SU-DHL-6 (cell line): ENCODE measurements at regions not wholly inside any gene's neighbourhood (a gene's known extent, or its start where the extent isn't known, plus 50 kb on each side); places are given as distances from the start of the nearest gene placed in this dataset.

ENCODE experiments used
- H2AFZ ChIP-seq: fragments of 200-600 bp; sonication (generic); 2 replicates; pipeline ENCODE4 v1.6.1; 2014; ENCODE audit warnings: low read depth, mild to moderate bottlenecking, moderate library complexity, mixed read lengths, antibody characterized with exemption, low read length; ENCODE audit not compliant: severe bottlenecking
- H3F3A ChIP-seq: fragments of 200-600 bp; shearing (Covaris generic); 2 replicates; pipeline ENCODE4 v1.6.0; 2016; ENCODE audit warnings: antibody characterized with exemption, mild to moderate bottlenecking; ENCODE audit not compliant: insufficient read depth
- H3K27ac ChIP-seq: fragments of 200-600 bp; sonication (generic); 2 replicates; pipeline ENCODE4 v1.5.1; 2016; ENCODE audit warnings: low read depth, mild to moderate bottlenecking, low read length, moderate library complexity, mixed read lengths
- H3K27me3 ChIP-seq: fragments of 200-600 bp; sonication (generic), shearing (Covaris generic); 2 replicates; pipeline ENCODE4 v1.6.0; 2014; ENCODE audit warnings: mild to moderate bottlenecking, low read length
- H3K36me3 ChIP-seq: fragments of 200-600 bp; sonication (generic); 2 replicates; pipeline ENCODE4 v1.6.1; 2014; ENCODE audit warnings: mild to moderate bottlenecking, low read length, mixed read lengths
- H3K4me2 ChIP-seq: fragments of 300-600, 200-600 bp; shearing (Covaris generic), sonication (generic); 2 replicates; pipeline ENCODE4 v1.6.0; 2014; ENCODE audit warnings: low read length, low read depth, mild to moderate bottlenecking; ENCODE audit not compliant: poor library complexity, severe bottlenecking
- H3K4me3 ChIP-seq: fragments of 200-600 bp; sonication (generic); 2 replicates; pipeline ENCODE4 v1.5.1; 2014; ENCODE audit warnings: antibody characterized with exemption, low read length, mild to moderate bottlenecking, mixed read lengths; ENCODE audit not compliant: insufficient read depth, poor library complexity, severe bottlenecking
- H3K79me2 ChIP-seq: fragments of 200-600 bp; sonication (generic); 2 replicates; pipeline ENCODE4 v1.6.1; 2014; ENCODE audit warnings: mild to moderate bottlenecking, low read length, moderate library complexity; ENCODE audit not compliant: insufficient read depth
- H3K9ac ChIP-seq: fragments of 200-600 bp; sonication (generic); 2 replicates; pipeline ENCODE4 v1.7.0; 2014; ENCODE audit warnings: mild to moderate bottlenecking, low read length
- H3K9me2 ChIP-seq: fragments of 200-600 bp; sonication (generic); replicated peaks from 2 replicates; pipeline ENCODE4 v1.6.1; 2014; ENCODE audit warnings: low read length; ENCODE audit not compliant: insufficient read depth
- H3K9me3 ChIP-seq: fragments of 200-600 bp; sonication (generic); 2 replicates; pipeline ENCODE4 v1.6.1; 2014; ENCODE audit warnings: low read length, mixed read lengths; ENCODE audit not compliant: insufficient read depth
- H4K20me1 ChIP-seq: fragments of 200-600 bp; sonication (generic); 2 replicates; pipeline ENCODE4 v1.6.1; 2014; ENCODE audit warnings: low read depth, mild to moderate bottlenecking, antibody characterized with exemption, low read length, moderate library complexity, mixed read lengths
- CTCF ChIP-seq: fragments of 200-600 bp; sonication (generic); IDR thresholded peaks from one replicate; pipeline ENCODE4 v1.5.1; 2017; ENCODE audit warnings: antibody characterized with exemption, mild to moderate bottlenecking, low read length, moderate library complexity; ENCODE audit not compliant: insufficient read depth, poor library complexity, severe bottlenecking
- EZH2phosphoT487 ChIP-seq: fragments of 200-600 bp; sonication (generic), shearing (Covaris generic); conservative IDR thresholded peaks from 2 replicates; pipeline ENCODE4 v1.6.1; 2018; ENCODE audit warnings: mild to moderate bottlenecking, antibody characterized with exemption, low read length, moderate library complexity, mixed read lengths

- H3K9me3 ChIP-seq = no peaks in the 10 kb centered on the region; the same call in 1 of the 2 replicates
- H3K27me3 ChIP-seq = no peaks in the 10 kb centered on the region
- H3K9ac ChIP-seq = no peak overlapping the region
- no peaks in the 10 kb centered on the region for H3K79me2 ChIP-seq
- H3F3A ChIP-seq = no peaks in the 10 kb centered on the region
- H3K27ac ChIP-seq = no peak overlapping the region
- H3K9me2 ChIP-seq = no peaks in the 10 kb centered on the region; the same call in 1 of the 2 replicates
- no peak overlapping the region for H3K4me3 ChIP-seq
- no peaks in the 10 kb centered on the region for H3K36me3 ChIP-seq
- no peaks in the 10 kb centered on the region for H4K20me1 ChIP-seq
- no peak overlapping the region for H2AFZ ChIP-seq
- no peak overlapping the region for H3K4me2 ChIP-seq
- TF ChIP-seq CTCF (no peak), EZH2phosphoT487 (no peak)
These were observed 178.3 kb upstream of the ZMIZ1 start for GRCh38 chr10:78890506-78890905.

- H3K9me3 ChIP-seq = no peaks in the 10 kb centered on the region
- H3K9me2 ChIP-seq = no peaks in the 10 kb centered on the region; the same call in 1 of the 2 replicates
- no peak overlapping the region for H3K27ac ChIP-seq
- TF ChIP-seq EZH2phosphoT487 = no peak
- H3K9ac ChIP-seq = no peak overlapping the region
- no peaks in the 10 kb centered on the region for H3K27me3 ChIP-seq
- H4K20me1 ChIP-seq = no peaks in the 10 kb centered on the region
- no peak overlapping the region for H2AFZ ChIP-seq
- no peak overlapping the region for H3K4me3 ChIP-seq
- no peak overlapping the region for H3K4me2 ChIP-seq
- no peaks in the 10 kb centered on the region for H3K36me3 ChIP-seq
- H3K79me2 ChIP-seq = no peaks in the 10 kb centered on the region
- H3F3A ChIP-seq = no peaks in the 10 kb centered on the region
These were observed 177.0 kb upstream of the ZMIZ1 start for GRCh38 chr10:78891741-78892140.

- H3K4me2 ChIP-seq = no peak overlapping the region
- H3F3A ChIP-seq = no peaks in the 10 kb centered on the region
- no peaks in the 10 kb centered on the region for H3K79me2 ChIP-seq
- no peak for TF ChIP-seq CTCF
- TF ChIP-seq EZH2phosphoT487 = no peak
- H3K27me3 ChIP-seq = no peaks in the 10 kb centered on the region
- H4K20me1 ChIP-seq = no peaks in the 10 kb centered on the region
- no peak overlapping the region for H3K4me3 ChIP-seq
- H2AFZ ChIP-seq = no peak overlapping the region
- H3K27ac ChIP-seq = no peak overlapping the region
- no peaks in the 10 kb centered on the region for H3K9me3 ChIP-seq
- no peaks in the 10 kb centered on the region for H3K9me2 ChIP-seq
- H3K9ac ChIP-seq = no peak overlapping the region
- H3K36me3 ChIP-seq = no peaks in the 10 kb centered on the region
These were observed 176.2 kb upstream of the ZMIZ1 start for GRCh38 chr10:78892338-78893176.

GRCh38 chr10:78893217-78893616 lies 175.5 kb upstream of the ZMIZ1 start:
- H4K20me1 ChIP-seq = no peaks in the 10 kb centered on the region
- no peaks in the 10 kb centered on the region for H3F3A ChIP-seq
- no peak overlapping the region for H3K9ac ChIP-seq
- H3K27me3 ChIP-seq = no peaks in the 10 kb centered on the region
- H3K4me2 ChIP-seq = no peak overlapping the region
- no peak for TF ChIP-seq EZH2phosphoT487
- no peak for TF ChIP-seq CTCF
- H2AFZ ChIP-seq = no peak overlapping the region
- H3K9me2 ChIP-seq = no peaks in the 10 kb centered on the region
- H3K36me3 ChIP-seq = no peaks in the 10 kb centered on the region
- no peak overlapping the region for H3K27ac ChIP-seq
- no peaks in the 10 kb centered on the region for H3K79me2 ChIP-seq
- no peak overlapping the region for H3K4me3 ChIP-seq
- no peaks in the 10 kb centered on the region for H3K9me3 ChIP-seq
